ENCODE measurements at regions not wholly inside any gene's neighbourhood (a gene's known extent, or its start where the extent isn't known, plus 50 kb on each side); places are given as distances from the start of the nearest gene placed in this dataset.

GRCh38 chr13:80721689-80722088 lies 380.8 kb upstream of the SPRY2 start (continued):
- no peak for TF ChIP-seq ZNF462 (CRISPR knock-in tag; IDR thresholded peaks at IDR 0.05)
- no peak for TF ChIP-seq NANOG (IDR thresholded peaks at IDR 0.05; ENCODE audit: borderline replicate concordance)
- TF ChIP-seq CREB1 (CRISPR knock-in tag; IDR thresholded peaks at IDR 0.05; ENCODE audit: low read depth) = no peak
- no peak for TF ChIP-seq JUNB (IDR thresholded peaks at IDR 0.05; ENCODE audit: unreplicated experiment)
- no peak for TF ChIP-seq ZNF114 (CRISPR knock-in tag; IDR thresholded peaks at IDR 0.05)
- no peak for TF ChIP-seq EZH2phosphoT487 (IDR thresholded peaks at IDR 0.05; ENCODE audit: unreplicated experiment)

- Mint-ChIP-seq H3K4me1 (peaks cover 19% of the 10 kb centered on the region), H3K9me3 (no peaks in the 10 kb centered on the region), H3K4me3 (no peak overlapping the region), H3K27ac (no peak overlapping the region), H3K27me3 (ENCODE audit: insufficient read depth, low read depth, poor library complexity) (no peaks in the 10 kb centered on the region), H3K36me3 (ENCODE audit: low read depth) (no peaks in the 10 kb centered on the region)
- Histone ChIP-seq H2AFZ (no peak overlapping the region), H3K4me1 (ENCODE audit: insufficient read depth) (peaks cover 18% of the 10 kb centered on the region), H3K4me2 (no peak overlapping the region), H3K27ac (ENCODE audit: low read depth) (no peak overlapping the region), H4K20me1 (replicated peaks; ENCODE audit: insufficient read depth) (no peaks in the 10 kb centered on the region), H3K36me3 (ENCODE audit: insufficient read depth) (no peaks in the 10 kb centered on the region), H3K4me3 (no peak overlapping the region), H3K79me2 (replicated peaks; ENCODE audit: insufficient read depth) (no peaks in the 10 kb centered on the region), H3K9me2 (ENCODE audit: insufficient read depth) (no peaks in the 10 kb centered on the region), H3K27me3 (ENCODE audit: insufficient read depth) (no peaks in the 10 kb centered on the region), H3F3A (replicated peaks; ENCODE audit: low read depth) (no peaks in the 10 kb centered on the region)
- DNase-seq (ENCODE audit: low spot score) = no peak
- no peak for ATAC-seq
- TF ChIP-seq STAT1 (IDR thresholded peaks at IDR 0.05; ENCODE audit: unreplicated experiment) (no peak), EZH2phosphoT487 (IDR thresholded peaks at IDR 0.05; ENCODE audit: unreplicated experiment) (no peak), CREB1 (CRISPR knock-in tag; IDR thresholded peaks at IDR 0.05; ENCODE audit: low read depth) (no peak), CTCF (conservative IDR thresholded peaks at IDR 0.05; ENCODE audit: low read depth in 2 of 2) (no peak), ZNF331 (CRISPR knock-in tag; IDR thresholded peaks at IDR 0.05; ENCODE audit: low read depth) (no peak), EZH2 (IDR thresholded peaks at IDR 0.05; ENCODE audit: low read depth, unreplicated experiment) (no peak), REST (IDR thresholded peaks at IDR 0.05; ENCODE audit: unreplicated experiment) (no peak), ETS1 (IDR thresholded peaks at IDR 0.05) (no peak)
Observed at GRCh38 chr13:80718970-80719369, 378.0 kb upstream of the SPRY2 start.
